ENCODE measurements at regions not wholly inside any gene's neighbourhood (a gene's known extent, or its start where the extent isn't known, plus 50 kb on each side); places are given as distances from the start of the nearest gene placed in this dataset.

DNA sequence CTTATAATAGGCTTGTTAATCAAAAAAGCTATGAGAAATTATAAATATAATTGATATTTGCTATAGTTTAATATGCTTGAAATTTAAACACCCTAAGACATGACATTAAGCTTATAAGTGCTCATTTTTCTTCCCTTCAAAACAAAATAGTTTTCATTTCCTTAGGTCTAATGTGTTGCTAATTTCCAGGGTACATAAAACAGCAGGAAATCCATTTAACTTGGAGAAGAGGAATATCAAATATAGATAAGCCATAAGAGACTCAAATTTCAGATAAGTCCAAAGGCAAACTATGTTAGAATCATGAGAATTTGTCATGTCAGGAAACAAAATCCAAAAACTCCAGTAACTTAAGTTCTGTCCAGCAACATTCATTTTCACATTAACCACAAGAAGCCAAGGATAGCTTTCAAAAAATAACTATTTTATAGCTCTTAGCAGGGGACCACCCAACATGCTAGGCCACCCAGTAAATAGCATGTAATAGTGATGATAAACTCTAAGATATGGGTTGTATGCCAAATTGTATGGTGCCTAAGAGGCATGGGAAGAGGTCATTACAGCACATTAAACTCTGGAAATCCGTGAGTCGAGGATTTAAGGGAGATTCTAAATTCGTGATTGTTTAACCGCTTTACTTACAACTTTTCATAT lies 298.1 kb downstream of the CRPPA start:
- Histone ChIP-seq H3K4me1 (no peaks in the 10 kb centered on the region), H3K27me3 (no peaks in the 10 kb centered on the region), H3K4me3 (no peak overlapping the region), H3K27ac (no peak overlapping the region), H3K9me3 (peaks cover 0 to 19% (median 0%) of the 10 kb centered on the region in 4 donors), H3K36me3 (peaks cover 0 to 6% (median 0%) of the 10 kb centered on the region in 3 donors)
- DNase-seq (ENCODE audit: low spot score in 2 of 2) = no peak
- TF ChIP-seq, protein P1, sequence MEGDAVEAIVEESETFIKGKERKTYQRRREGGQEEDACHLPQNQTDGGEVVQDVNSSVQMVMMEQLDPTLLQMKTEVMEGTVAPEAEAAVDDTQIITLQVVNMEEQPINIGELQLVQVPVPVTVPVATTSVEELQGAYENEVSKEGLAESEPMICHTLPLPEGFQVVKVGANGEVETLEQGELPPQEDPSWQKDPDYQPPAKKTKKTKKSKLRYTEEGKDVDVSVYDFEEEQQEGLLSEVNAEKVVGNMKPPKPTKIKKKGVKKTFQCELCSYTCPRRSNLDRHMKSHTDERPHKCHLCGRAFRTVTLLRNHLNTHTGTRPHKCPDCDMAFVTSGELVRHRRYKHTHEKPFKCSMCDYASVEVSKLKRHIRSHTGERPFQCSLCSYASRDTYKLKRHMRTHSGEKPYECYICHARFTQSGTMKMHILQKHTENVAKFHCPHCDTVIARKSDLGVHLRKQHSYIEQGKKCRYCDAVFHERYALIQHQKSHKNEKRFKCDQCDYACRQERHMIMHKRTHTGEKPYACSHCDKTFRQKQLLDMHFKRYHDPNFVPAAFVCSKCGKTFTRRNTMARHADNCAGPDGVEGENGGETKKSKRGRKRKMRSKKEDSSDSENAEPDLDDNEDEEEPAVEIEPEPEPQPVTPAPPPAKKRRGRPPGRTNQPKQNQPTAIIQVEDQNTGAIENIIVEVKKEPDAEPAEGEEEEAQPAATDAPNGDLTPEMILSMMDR (IDR thresholded peaks at IDR 0.05) = no peak
- 85 to 86% methylated on average over 4 of the region's 4 CpGs for WGBS, 2 donors

DNA sequence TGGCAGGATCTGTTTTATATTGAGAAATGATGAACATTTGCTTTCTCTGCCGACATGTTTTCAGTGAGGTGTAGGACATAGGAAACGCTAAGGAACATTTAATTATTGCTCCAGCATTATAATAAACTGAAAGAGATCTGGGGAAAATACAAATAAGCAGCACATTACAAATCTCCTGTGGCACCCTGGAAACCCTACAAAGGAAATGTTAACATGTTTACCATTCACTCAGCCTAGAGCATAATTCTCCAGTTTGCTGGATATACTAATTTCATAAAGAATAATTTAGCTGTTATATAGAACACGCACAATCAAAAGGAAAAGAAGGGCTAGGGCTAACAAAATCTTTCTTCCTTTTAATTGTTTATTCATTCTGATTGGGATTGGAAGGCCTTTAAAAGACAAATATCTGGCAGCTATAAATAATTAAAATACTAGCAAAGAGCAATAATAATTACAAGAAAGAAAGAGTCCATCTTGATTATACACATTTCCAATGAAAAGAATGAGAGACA lies 299.4 kb downstream of the CRPPA start:
- Histone ChIP-seq H3K36me3 (peaks cover 0 to 15% (median 0%) of the 10 kb centered on the region in 3 donors), H3K4me3 (no peak overlapping the region), H3K27me3 (no peaks in the 10 kb centered on the region), H3K27ac (no peak overlapping the region), H3K9me3 (peaks cover 0 to 9% (median 0%) of the 10 kb centered on the region in 4 donors), H3K4me1 (no peaks in the 10 kb centered on the region)
- no peak for DNase-seq (ENCODE audit: low spot score in 2 of 2)
- WGBS, 2 donors = 80 to 83% methylated on average over 3 of the region's 3 CpGs
- no peak for TF ChIP-seq EP300 (IDR thresholded peaks at IDR 0.05)
- TF ChIP-seq, protein P1 (IDR thresholded peaks at IDR 0.05) = no peak
- TF ChIP-seq POLR2A (IDR thresholded peaks at IDR 0.05) = no peak

DNA sequence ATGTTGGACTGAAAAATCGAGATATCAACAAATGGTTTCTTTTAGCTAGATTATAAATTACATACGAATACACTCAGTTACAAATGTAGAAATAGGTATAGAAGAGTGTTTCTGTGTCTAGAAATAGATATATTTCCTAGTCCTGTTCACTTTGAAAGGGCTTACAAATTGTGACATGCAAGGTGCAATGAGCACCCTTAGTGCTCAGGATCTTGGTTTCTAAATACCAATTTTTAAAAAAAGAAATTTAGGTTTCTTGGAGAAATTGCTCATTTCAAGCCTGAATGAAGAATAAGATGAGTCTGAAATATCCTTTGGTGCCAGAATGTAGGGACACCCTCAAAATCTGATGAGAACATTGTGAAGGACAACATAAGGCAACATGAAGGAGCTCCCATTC lies 306.0 kb downstream of the CRPPA start:
- H3K9me3 ChIP-seq = peaks cover 0 to 49% (median 2%) of the 10 kb centered on the region in 4 donors
- 91 to 93% methylated on average over 2 of the region's 2 CpGs for WGBS, 2 donors
- DNase-seq (ENCODE audit: low spot score in 2 of 2) = no peak

DNA sequence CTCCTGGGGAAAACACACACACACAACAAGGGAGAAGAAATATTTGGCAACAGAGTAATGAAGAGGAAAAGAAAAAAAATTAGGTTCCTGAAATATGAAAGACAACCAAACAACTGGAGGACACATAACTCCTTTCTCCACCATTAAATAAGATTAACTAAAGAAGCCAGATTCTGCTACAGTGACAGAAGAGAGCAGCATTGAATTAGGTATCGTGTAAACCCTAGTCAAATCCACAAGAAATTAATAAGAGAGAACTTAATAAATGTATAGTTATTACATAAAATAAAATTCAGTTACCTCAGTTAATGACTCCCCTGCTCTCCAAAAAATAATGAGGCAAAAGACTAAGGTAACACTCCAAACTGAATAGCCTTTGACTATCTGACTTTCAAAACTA lies 306.7 kb downstream of the CRPPA start:
- Histone ChIP-seq H3K4me1 (no peaks in the 10 kb centered on the region), H3K27ac (no peak overlapping the region), H3K4me3 (no peak overlapping the region), H3K36me3 (peaks cover 0 to 15% (median 0%) of the 10 kb centered on the region in 3 donors), H3K27me3 (no peaks in the 10 kb centered on the region), H3K9me3 (peaks cover 0 to 52% (median 2%) of the 10 kb centered on the region in 4 donors)
- DNase-seq (ENCODE audit: low spot score in 2 of 2) = no peak
- WGBS, 2 donors = 90% methylated on average over 1 of the region's 1 CpG
- TF ChIP-seq, protein P1 (IDR thresholded peaks at IDR 0.05) = peak in 1 of 5 experiments; percentile 10
- TF ChIP-seq EP300 (IDR thresholded peaks at IDR 0.05) (no peak), POLR2A (IDR thresholded peaks at IDR 0.05) (no peak)

More for the DNA sequence above, 306.0 kb downstream of the CRPPA start:
- Histone ChIP-seq H3K4me1 (no peaks in the 10 kb centered on the region), H3K27ac (no peak overlapping the region), H3K36me3 (peaks cover 0 to 15% (median 0%) of the 10 kb centered on the region in 3 donors), H3K4me3 (no peak overlapping the region), H3K27me3 (no peaks in the 10 kb centered on the region)
- TF ChIP-seq EP300 (IDR thresholded peaks at IDR 0.05) (no peak), POLR2A (IDR thresholded peaks at IDR 0.05) (no peak)
- TF ChIP-seq, protein P1 (IDR thresholded peaks at IDR 0.05) = no peak

- Histone ChIP-seq H3K4me1 (no peaks in the 10 kb centered on the region), H3K4me3 (no peak overlapping the region), H3K27me3 (no peaks in the 10 kb centered on the region), H3K9me3 (peaks cover 0 to 52% (median 4%) of the 10 kb centered on the region in 4 donors), H3K27ac (no peak overlapping the region), H3K36me3 (peaks cover 0 to 15% (median 0%) of the 10 kb centered on the region in 3 donors)
- 82 to 87% methylated on average over 2 of the region's 2 CpGs for WGBS, 2 donors
- no peak for TF ChIP-seq POLR2A (IDR thresholded peaks at IDR 0.05)
- no peak for TF ChIP-seq EP300 (IDR thresholded peaks at IDR 0.05)
- TF ChIP-seq, protein P1 (IDR thresholded peaks at IDR 0.05) = no peak
- DNase-seq (ENCODE audit: low spot score in 2 of 2) = no peak
These were observed 307.3 kb downstream of the CRPPA start for GRCh38 chr7:16114071-16114470.

Data from tibial nerve (tissue), 4 donors.